T-cell (primary cell): ENCODE measurements at regions not wholly inside any gene's neighbourhood (a gene's known extent, or its start where the extent isn't known, plus 50 kb on each side); places are given as distances from the start of the nearest gene placed in this dataset.

ENCODE experiments used
- ATAC-seq, 4 experiments: fragments of 200-7000 bp in 3 of 4; fragments of 150-1000 bp in 1 of 4; cut with Tn5 transposase; replicated peaks in 1 of 4; 1 replicate in 3 of 4; 2 replicates in 1 of 4; pipeline ENCODE4 v1.10.0; 2021; ENCODE audit warnings: moderate library complexity in 3 of 4, mild to moderate bottlenecking in 2 of 4, moderate number of reproducible peaks in 1 of 4
- CTCF ChIA-PET, 2 donors: fragments of 300-600 bp; sonication (Branson Sonifier 250); formaldehyde crosslinking; loops; one replicate each; lab custom pipeline; 2022; ENCODE audit warnings: antibody characterized with exemption in 2 of 2; lab: Charles Lee
- POLR2A ChIA-PET, 2 donors: fragments of 300-600 bp; sonication (Branson Sonifier 250); formaldehyde crosslinking; loops; one replicate each; lab custom pipeline; 2022; ENCODE audit warnings: antibody characterized with exemption in 2 of 2; lab: Charles Lee
- DNase-seq, 35 experiments: peaks; one replicate each; pipeline versions ENCODE4 v3.0.0 to v3.0.0-alpha.2; 2013 to 2023
- H3K27ac ChIP-seq: one replicate; pipeline ENCODE4 v1.5.1; 2013; ENCODE audit warnings: low read length
- H3K27me3 ChIP-seq, 2 experiments: replicated peaks in 1 of 2; 1 replicate in 1 of 2; 2 replicates in 1 of 2; pipeline versions ENCODE4 v1.6.1 to v1.7.0; 2013; ENCODE audit warnings: low read length in 1 of 2, mixed read lengths in 1 of 2; ENCODE audit not compliant: control insufficient read depth in 2 of 2, insufficient read depth in 2 of 2; ENCODE audit errors: extremely low read depth in 1 of 2
- H3K36me3 ChIP-seq, 2 donors: 1 replicate in 1 of 2; 2 replicates in 1 of 2; pipeline versions ENCODE4 v1.6.1 to v1.7.0; 2013; ENCODE audit warnings: low read length in 1 of 2; ENCODE audit not compliant: control insufficient read depth in 2 of 2, insufficient read depth in 1 of 2; ENCODE audit errors: extremely low read depth in 1 of 2
- H3K4me1 ChIP-seq, 2 experiments: 1 replicate in 1 of 2; 2 replicates in 1 of 2; pipeline versions ENCODE4 v1.6.1 to v1.7.0; 2013; ENCODE audit warnings: low read length in 2 of 2, mixed read lengths in 1 of 2; ENCODE audit not compliant: insufficient read depth in 2 of 2, control insufficient read depth in 1 of 2; ENCODE audit errors: extremely low read depth in 1 of 2
- H3K4me3 ChIP-seq, 2 donors: 1 replicate in 1 of 2; 2 replicates in 1 of 2; pipeline versions ENCODE4 v1.5.1 to v1.7.0; 2013; ENCODE audit warnings: mild to moderate bottlenecking in 2 of 2, low read length in 1 of 2, moderate library complexity in 1 of 2; ENCODE audit not compliant: control insufficient read depth in 1 of 2; ENCODE audit errors: extremely low read depth in 1 of 2
- H3K9me3 ChIP-seq: 2 replicates; pipeline ENCODE4 v1.7.0; 2013
- H3K27ac Mint-ChIP-seq, 2 donors: one replicate each; pipeline ENCODE4 v1.8.0; 2020 to 2021; ENCODE audit warnings: mild to moderate bottlenecking in 2 of 2, mixed read lengths in 2 of 2
- H3K27me3 Mint-ChIP-seq, 2 donors: one replicate each; pipeline ENCODE4 v1.8.0; 2021 to 2022; ENCODE audit warnings: mixed read lengths in 2 of 2
- H3K36me3 Mint-ChIP-seq: one replicate; pipeline ENCODE4 v1.8.0; 2021; ENCODE audit warnings: mixed read lengths
- H3K4me1 Mint-ChIP-seq, 3 donors: one replicate each; pipeline ENCODE4 v1.8.0; 2020 to 2022; ENCODE audit warnings: mixed read lengths in 3 of 3, mild to moderate bottlenecking in 1 of 3
- H3K4me3 Mint-ChIP-seq, 3 donors: one replicate each; pipeline ENCODE4 v1.8.0; 2020 to 2022; ENCODE audit warnings: mild to moderate bottlenecking in 3 of 3, mixed read lengths in 3 of 3, moderate library complexity in 3 of 3
- H3K9me3 Mint-ChIP-seq, 3 donors: one replicate each; pipeline ENCODE4 v1.8.0; 2020 to 2022; ENCODE audit warnings: mixed read lengths in 3 of 3
- WGBS: methylation state at CpG from one replicate; pipeline ENCODE4 v1.1.5; 2013; ENCODE audit warnings: missing lambda C conversion rate; ENCODE audit not compliant: insufficient coverage; 5-methylcytosine and 5-hydroxymethylcytosine counted together

GRCh38 chr5:148732692-148733091 is 78.4 kb upstream of the HTR4 start:
- no peaks in the 10 kb centered on the region for H3K4me1 ChIP-seq
- H3K4me1 Mint-ChIP-seq, result peaks cover 0 to 11% (median 5%) of the 10 kb centered on the region in 3 donors
- CTCF ChIA-PET, result interaction anchor here (0.6 to 7.0 kb wide), 33 partner anchors 9 to 553 kb away, joined by 3 to 138 read pairs (median 6); no protein-coding TSS in a partner anchor
- no peaks in the 10 kb centered on the region for H3K9me3 Mint-ChIP-seq
- POLR2A ChIA-PET, result interaction anchor here in 1 of 2 donors (0.5 kb wide), 1 partner anchor 742 kb away, joined by 3 read pairs; no protein-coding TSS in a partner anchor
- H3K36me3 Mint-ChIP-seq, result no peaks in the 10 kb centered on the region
- no peaks in the 10 kb centered on the region for H3K9me3 ChIP-seq
- no peak overlapping the region for H3K27ac Mint-ChIP-seq
- H3K27ac ChIP-seq, result no peak overlapping the region
- ATAC-seq (no peak), DNase-seq (no peak)
- H3K36me3 ChIP-seq, result no peaks in the 10 kb centered on the region
- WGBS, result 69% methylated on average over 2 of the region's 3 CpGs
- H3K27me3 Mint-ChIP-seq, result peaks cover 3 to 11% of the 10 kb centered on the region in 2 donors
- no peak overlapping the region for H3K4me3 Mint-ChIP-seq
- no peak overlapping the region for H3K4me3 ChIP-seq
- peaks cover 0 to 2% of the 10 kb centered on the region in 2 experiments for H3K27me3 ChIP-seq

- H3K4me1 Mint-ChIP-seq, result peaks cover 0 to 11% (median 5%) of the 10 kb centered on the region in 3 donors
- H3K4me3 ChIP-seq, result no peak overlapping the region
- no peaks in the 10 kb centered on the region for H3K9me3 ChIP-seq
- no peaks in the 10 kb centered on the region for H3K9me3 Mint-ChIP-seq
- H3K27ac Mint-ChIP-seq, result no peak overlapping the region
- POLR2A ChIA-PET, result interaction anchor here in 1 of 2 donors (0.6 kb wide), 1 partner anchor 515 kb away, joined by 5 read pairs; no protein-coding TSS in a partner anchor
- peaks cover 0 to 2% of the 10 kb centered on the region in 2 experiments for H3K27me3 ChIP-seq
- CTCF ChIA-PET, result interaction anchor here (0.6 to 7.0 kb wide), 25 partner anchors 7 to 555 kb away, joined by 3 to 138 read pairs (median 6); no protein-coding TSS in a partner anchor
- H3K36me3 Mint-ChIP-seq, result no peaks in the 10 kb centered on the region
- H3K36me3 ChIP-seq, result no peaks in the 10 kb centered on the region
- H3K27me3 Mint-ChIP-seq, result peaks cover 3 to 11% of the 10 kb centered on the region in 2 donors
- H3K4me1 ChIP-seq, result no peaks in the 10 kb centered on the region
- WGBS, result 76% methylated on average over 5 of the region's 11 CpGs
- no peak overlapping the region for H3K4me3 Mint-ChIP-seq
- no peak overlapping the region for H3K27ac ChIP-seq
- DNase-seq, result peak in 34 of 35 experiments; percentile 30 to 82 (median 58)
- peak in 3 of 4 experiments; percentile 45 to 53 (median 48) for ATAC-seq
Observed at GRCh38 chr5:148733601-148734438, 79.5 kb upstream of the HTR4 start.

- Mint-ChIP-seq H3K27me3 (peaks cover 6 to 11% of the 10 kb centered on the region in 2 donors), H3K9me3 (no peaks in the 10 kb centered on the region), H3K36me3 (no peaks in the 10 kb centered on the region), H3K4me3 (no peak overlapping the region), H3K4me1 (peaks cover 0 to 11% (median 5%) of the 10 kb centered on the region in 3 donors), H3K27ac (no peak overlapping the region)
- Histone ChIP-seq H3K36me3 (no peaks in the 10 kb centered on the region), H3K27ac (no peak overlapping the region), H3K9me3 (no peaks in the 10 kb centered on the region), H3K27me3 (peaks cover 0 to 2% of the 10 kb centered on the region in 2 experiments), H3K4me3 (no peak overlapping the region), H3K4me1 (no peaks in the 10 kb centered on the region)
- CTCF ChIA-PET, result interaction anchor here (0.7 to 7.0 kb wide), 17 partner anchors 8 to 816 kb away, joined by 3 to 138 read pairs (median 5); no protein-coding TSS in a partner anchor
- ATAC-seq, result no peak
- DNase-seq, result no peak
- POLR2A ChIA-PET, result no interaction called here
Observed at GRCh38 chr5:148734518-148734917, 80.2 kb upstream of the HTR4 start.

- ATAC-seq (no peak), DNase-seq (no peak)
- Mint-ChIP-seq H3K36me3 (no peaks in the 10 kb centered on the region), H3K9me3 (no peaks in the 10 kb centered on the region), H3K4me1 (peaks cover 0 to 11% (median 5%) of the 10 kb centered on the region in 3 donors), H3K4me3 (no peak overlapping the region), H3K27ac (no peak overlapping the region), H3K27me3 (peaks cover 5 to 14% of the 10 kb centered on the region in 2 donors)
- H3K4me1 ChIP-seq, result no peaks in the 10 kb centered on the region
- H3K27me3 ChIP-seq, result peaks cover 0 to 2% of the 10 kb centered on the region in 2 experiments
- no peaks in the 10 kb centered on the region for H3K9me3 ChIP-seq
- H3K4me3 ChIP-seq, result no peak overlapping the region
- CTCF ChIA-PET, result interaction anchor here (0.6 to 7.0 kb wide), 12 partner anchors 9 to 380 kb away, joined by 3 to 138 read pairs (median 3); no protein-coding TSS in a partner anchor
- POLR2A ChIA-PET, result no interaction called here
- no peak overlapping the region for H3K27ac ChIP-seq
- WGBS, result no CpG with 5 or more reads among the region's 2 CpGs
- H3K36me3 ChIP-seq, result no peaks in the 10 kb centered on the region
Observed at GRCh38 chr5:148735301-148735835, 81.0 kb upstream of the HTR4 start.

GRCh38 chr5:148739023-148739422 is 84.7 kb upstream of the HTR4 start:
- H3K4me3 ChIP-seq, result no peak overlapping the region
- Mint-ChIP-seq H3K27me3 (peaks cover 14% of the 10 kb centered on the region in 2 donors), H3K36me3 (no peaks in the 10 kb centered on the region), H3K27ac (no peak overlapping the region), H3K9me3 (no peaks in the 10 kb centered on the region), H3K4me3 (no peak overlapping the region), H3K4me1 (no peaks in the 10 kb centered on the region)
- H3K27me3 ChIP-seq, result peaks cover 0 to 2% of the 10 kb centered on the region in 2 experiments
- no peaks in the 10 kb centered on the region for H3K36me3 ChIP-seq
- no peaks in the 10 kb centered on the region for H3K4me1 ChIP-seq
- no peak overlapping the region for H3K27ac ChIP-seq
- no peak for ATAC-seq
- ChIA-PET CTCF (interaction anchor here (0.6 to 5.4 kb wide), 19 partner anchors 7 to 559 kb away, joined by 3 to 78 read pairs (median 4); no protein-coding TSS in a partner anchor), POLR2A (interaction anchor here in 1 of 2 donors (0.7 kb wide), 1 partner anchor 11 kb away, joined by 3 read pairs; no protein-coding TSS in a partner anchor)
- H3K9me3 ChIP-seq, result no peaks in the 10 kb centered on the region
- no peak for DNase-seq
- 100% methylated on average over 1 of the region's 5 CpGs for WGBS

- no peak overlapping the region for H3K27ac Mint-ChIP-seq
- Histone ChIP-seq H3K27ac (no peak overlapping the region), H3K27me3 (peaks cover 0 to 2% of the 10 kb centered on the region in 2 experiments), H3K4me3 (no peak overlapping the region), H3K9me3 (no peaks in the 10 kb centered on the region), H3K36me3 (no peaks in the 10 kb centered on the region), H3K4me1 (no peaks in the 10 kb centered on the region)
- peaks cover 14% of the 10 kb centered on the region in 2 donors for H3K27me3 Mint-ChIP-seq
- no peaks in the 10 kb centered on the region for H3K36me3 Mint-ChIP-seq
- H3K4me1 Mint-ChIP-seq, result no peaks in the 10 kb centered on the region
- H3K4me3 Mint-ChIP-seq, result no peak overlapping the region
- DNase-seq (no peak), ATAC-seq (no peak)
- H3K9me3 Mint-ChIP-seq, result no peaks in the 10 kb centered on the region
- WGBS, result no CpG with 5 or more reads among the region's 2 CpGs
- ChIA-PET POLR2A (interaction anchor here in 1 of 2 donors (0.7 kb wide), 1 partner anchor 12 kb away, joined by 3 read pairs; no protein-coding TSS in a partner anchor), CTCF (interaction anchor here (0.6 to 5.4 kb wide), 21 partner anchors 7 to 647 kb away, joined by 3 to 78 read pairs (median 4); no protein-coding TSS in a partner anchor)
Observed at GRCh38 chr5:148739524-148739923, 85.2 kb upstream of the HTR4 start.
